GM21576 (cell line): ENCODE measurements at regions not wholly inside any gene's neighbourhood (a gene's known extent, or its start where the extent isn't known, plus 50 kb on each side); places are given as distances from the start of the nearest gene placed in this dataset.

Source experiments
- ATAC-seq: cut with Tn5 transposase; IDR thresholded peaks from one replicate; pipeline ENCODE4 v1.9.1; 2021; ENCODE audit warnings: mild to moderate bottlenecking, moderate library complexity; ENCODE audit not compliant: unreplicated experiment

- no peak for ATAC-seq
Measured at GRCh38 chr16:27737513-27737912, 187.6 kb downstream of the KATNIP start.
